IMR-90 (cell line): ENCODE measurements at regions not wholly inside any gene's neighbourhood (a gene's known extent, or its start where the extent isn't known, plus 50 kb on each side); places are given as distances from the start of the nearest gene placed in this dataset.

ENCODE experiments used
- ATAC-seq: fragments of 200-7000 bp; cut with Tn5 transposase; 2 replicates; pipeline ENCODE4 v1.9.1; 2020; ENCODE audit warnings: low read depth, mild to moderate bottlenecking, moderate library complexity
- BruUV-seq: library from RNA; stranded (reverse); fragments of 400-500 nt; replicated peaks from 2 replicates; lab custom pipeline; 2021; lab: Mats Ljungman, UMichigan
- CTCF ChIA-PET: fragments of 300-600 bp; formaldehyde crosslinking; extraction: SDS; loops from one replicate; lab custom pipeline; 2021; ENCODE audit warnings: antibody characterized with exemption; lab: Yijun Ruan, JAX
- POLR2A ChIA-PET: fragments of 300-600 bp; sonication (Branson Sonifier 250); formaldehyde crosslinking; loops from one replicate; lab custom pipeline; 2022; ENCODE audit warnings: antibody characterized with exemption; ENCODE audit not compliant: unreplicated experiment; lab: Charles Lee
- DNase-seq: peaks from one replicate; pipeline ENCODE4 v3.0.0; 2013
- H2AFZ ChIP-seq: replicated peaks from 2 replicates; pipeline ENCODE3; 2013; ENCODE audit warnings: low read length, mild to moderate bottlenecking; ENCODE audit not compliant: poor library complexity
- H2AK5ac ChIP-seq: 2 replicates; pipeline ENCODE4 v1.6.1; 2013; ENCODE audit warnings: low read depth, low read length, inconsistent platforms
- H2AK9ac ChIP-seq: replicated peaks from 2 replicates; pipeline ENCODE3; 2013; ENCODE audit warnings: mild to moderate bottlenecking, low read depth, low read length, moderate library complexity; ENCODE audit not compliant: poor library complexity
- H2BK120ac ChIP-seq: 2 replicates; pipeline ENCODE4 v1.6.1; 2013; ENCODE audit warnings: low read depth, low read length, inconsistent platforms
- H2BK15ac ChIP-seq: 3 replicates; pipeline ENCODE4 v1.6.1; 2013; ENCODE audit warnings: low read depth, low read length, inconsistent platforms
- H2BK20ac ChIP-seq: 2 replicates; pipeline ENCODE4 v1.6.1; 2013; ENCODE audit warnings: low read depth, mild to moderate bottlenecking, inconsistent platforms, low read length, moderate library complexity
- H2BK5ac ChIP-seq: 2 replicates; pipeline ENCODE4 v1.6.1; 2013; ENCODE audit warnings: mild to moderate bottlenecking, low read depth, low read length, inconsistent platforms; ENCODE audit not compliant: poor library complexity, severe bottlenecking
- H3K14ac ChIP-seq: replicated peaks from 2 replicates; pipeline ENCODE4 v1.6.1; 2013; ENCODE audit warnings: low read depth, low read length, inconsistent platforms
- H3K18ac ChIP-seq: 2 replicates; pipeline ENCODE4 v1.6.1; 2013; ENCODE audit warnings: low read depth, low read length, control low read depth
- H3K23ac ChIP-seq: 2 replicates; pipeline ENCODE4 v1.6.1; 2013; ENCODE audit warnings: low read depth, low read length, inconsistent platforms
- H3K27ac ChIP-seq: 2 replicates; pipeline ENCODE4 v1.5.1; 2013; ENCODE audit warnings: mild to moderate bottlenecking, control low read depth, low read length; ENCODE audit not compliant: insufficient read depth
- H3K27me3 ChIP-seq: 2 replicates; pipeline ENCODE4 v1.6.1; 2013; ENCODE audit warnings: low read length; ENCODE audit not compliant: control insufficient read depth, insufficient read depth
- H3K36me3 ChIP-seq: 2 replicates; pipeline ENCODE4 v1.6.1; 2013; ENCODE audit warnings: low read length, mixed read lengths; ENCODE audit not compliant: control insufficient read depth, insufficient read depth
- H3K4ac ChIP-seq: 2 replicates; pipeline ENCODE4 v1.6.1; 2013; ENCODE audit warnings: low read depth, low read length, inconsistent platforms
- H3K4me1 ChIP-seq: 2 replicates; pipeline ENCODE4 v1.6.1; 2013; ENCODE audit warnings: low read length, mixed read lengths; ENCODE audit not compliant: control insufficient read depth, insufficient read depth
- H3K4me2 ChIP-seq: 2 replicates; pipeline ENCODE4 v1.6.1; 2013; ENCODE audit warnings: low read depth, mild to moderate bottlenecking, control low read depth, low read length, moderate library complexity
- H3K4me3 ChIP-seq: 2 replicates; pipeline ENCODE4 v1.5.1; 2013; ENCODE audit warnings: low read depth, mild to moderate bottlenecking, control low read depth, low read length, moderate library complexity; ENCODE audit not compliant: insufficient read depth
- H3K56ac ChIP-seq: 2 replicates; pipeline ENCODE4 v1.6.1; 2013; ENCODE audit warnings: low read length, inconsistent platforms; ENCODE audit not compliant: insufficient read depth; ENCODE audit errors: extremely low read depth
- H3K79me1 ChIP-seq, 2 experiments: 2 replicates each; pipeline ENCODE4 v1.6.1; 2013; ENCODE audit warnings: low read length in 2 of 2, inconsistent platforms in 1 of 2, low read depth in 1 of 2
- H3K9ac ChIP-seq: 2 replicates; pipeline ENCODE4 v1.6.1; 2013; ENCODE audit warnings: low read depth, low read length, control low read depth
- H3K9me1 ChIP-seq: 2 replicates; pipeline ENCODE4 v1.6.1; 2013; ENCODE audit warnings: low read length, inconsistent platforms; ENCODE audit not compliant: insufficient read depth
- H3K9me3 ChIP-seq: 2 replicates; pipeline ENCODE4 v1.6.1; 2013; ENCODE audit warnings: low read length; ENCODE audit not compliant: control insufficient read depth, insufficient read depth
- H4K20me1 ChIP-seq: 2 replicates; pipeline ENCODE4 v1.6.1; 2013; ENCODE audit warnings: low read length, inconsistent platforms; ENCODE audit not compliant: insufficient read depth
- H4K5ac ChIP-seq: 2 replicates; pipeline ENCODE4 v1.6.1; 2013; ENCODE audit warnings: mild to moderate bottlenecking, low read depth, low read length, control low read depth
- H4K8ac ChIP-seq, 2 experiments: 2 replicates each; pipeline ENCODE4 v1.6.1; 2013; ENCODE audit warnings: low read depth in 2 of 2, low read length in 2 of 2, control low read depth in 1 of 2, inconsistent platforms in 1 of 2
- H4K91ac ChIP-seq: 2 replicates; pipeline ENCODE4 v1.6.1; 2013; ENCODE audit warnings: low read depth, low read length, inconsistent platforms; ENCODE audit not compliant: insufficient read depth
- BHLHE40 ChIP-seq: fragments of 150-350 bp; IDR thresholded peaks from 2 replicates; pipeline ENCODE4 v1.6.1; 2016; ENCODE audit warnings: mild to moderate bottlenecking, low read depth, low read length
- CEBPB ChIP-seq: IDR thresholded peaks from 2 replicates; pipeline ENCODE4 v1.6.1; 2012; ENCODE audit warnings: low read depth, low read length, improper control_type of control experiment
- CHD1 ChIP-seq: IDR thresholded peaks from 2 replicates; pipeline ENCODE4 v1.6.1; 2012; ENCODE audit warnings: low read depth, low read length, improper control_type of control experiment
- ELK1 ChIP-seq: fragments of 150-350 bp; IDR thresholded peaks from 2 replicates; pipeline ENCODE4 v1.6.1; 2016; ENCODE audit warnings: low read depth, mild to moderate bottlenecking, low read length, moderate library complexity, borderline replicate concordance
- FOS ChIP-seq: fragments of 150-350 bp; IDR thresholded peaks from 2 replicates; pipeline ENCODE4 v1.6.1; 2016; ENCODE audit warnings: low read depth, low read length
- MAFK ChIP-seq: IDR thresholded peaks from 2 replicates; pipeline ENCODE4 v1.6.1; 2012; ENCODE audit warnings: low read depth, low read length, improper control_type of control experiment
- MAZ ChIP-seq: IDR thresholded peaks from 2 replicates; pipeline ENCODE4 v1.6.1; 2012; ENCODE audit warnings: low read depth, mild to moderate bottlenecking, low read length, improper control_type of control experiment, moderate library complexity, borderline replicate concordance
- MXI1 ChIP-seq: IDR thresholded peaks from 2 replicates; pipeline ENCODE4 v1.6.1; 2012; ENCODE audit warnings: low read depth, mild to moderate bottlenecking, low read length, moderate library complexity, borderline replicate concordance
- NFE2L2 ChIP-seq: fragments of 150-350 bp; IDR thresholded peaks from 2 replicates; pipeline ENCODE4 v1.6.1; 2016; ENCODE audit warnings: low read depth, mild to moderate bottlenecking, low read length
- POLR2A ChIP-seq: IDR thresholded peaks from 2 replicates; pipeline ENCODE4 v1.6.1; 2012; ENCODE audit warnings: mild to moderate bottlenecking, low read depth, low read length
- RAD21 ChIP-seq: IDR thresholded peaks from 2 replicates; pipeline ENCODE4 v1.6.1; 2012; ENCODE audit warnings: low read length, improper control_type of control experiment
- RCOR1 ChIP-seq: IDR thresholded peaks from 2 replicates; pipeline ENCODE4 v1.6.1; 2012; ENCODE audit warnings: mild to moderate bottlenecking, low read length, improper control_type of control experiment; ENCODE audit not compliant: insufficient replicate concordance
- RFX5 ChIP-seq: IDR thresholded peaks from 2 replicates; pipeline ENCODE4 v1.8.0; 2012; ENCODE audit warnings: low read depth, mild to moderate bottlenecking, low read length, moderate library complexity
- SMC3 ChIP-seq: fragments of 150-350 bp; IDR thresholded peaks from 2 replicates; pipeline ENCODE4 v1.6.1; 2016; ENCODE audit warnings: low read depth, mild to moderate bottlenecking, antibody characterized with exemption, low read length, moderate library complexity
- USF2 ChIP-seq: fragments of 150-350 bp; IDR thresholded peaks from 2 replicates; pipeline ENCODE4 v1.6.1; 2017; ENCODE audit warnings: mild to moderate bottlenecking, antibody characterized with exemption, low read length, low read depth
- WGBS, 2 experiments: methylation state at CpG; one replicate each; pipeline versions ENCODE4 v1.1.5 to v1.1.7; 2013; ENCODE audit warnings: missing lambda C conversion rate in 2 of 2; ENCODE audit not compliant: insufficient read length in 1 of 2; ENCODE audit errors: extremely low coverage in 2 of 2; 5-methylcytosine and 5-hydroxymethylcytosine counted together
- dilution Hi-C: fragments of 300-500 bp; cut with HindIII; formaldehyde crosslinking; loops from one replicate; pipeline ENCODE4 v1.14.3; 2018; ENCODE audit warnings: low sequenced_read_pairs; ENCODE audit not compliant: unreplicated experiment
- in situ Hi-C: fragments of 300-500 bp; cut with MboI; formaldehyde crosslinking; loops from 3 replicates; pipeline ENCODE4 v1.14.3; 2019; ENCODE audit warnings: low sequenced_read_pairs, inconsistent platforms, mixed read lengths
- intact Hi-C: fragments of 100-400 bp; cut with micrococcal nuclease; formaldehyde crosslinking; loops from 2 replicates; pipeline ENCODE4 v1.10.0; 2022
- TF ChIP-seq, protein P1 (sequence below): conservative IDR thresholded peaks from 2 replicates; pipeline ENCODE4 v1.5.1; 2012; ENCODE audit warnings: mild to moderate bottlenecking, low read depth, low read length, improper control_type of control experiment

DNA sequence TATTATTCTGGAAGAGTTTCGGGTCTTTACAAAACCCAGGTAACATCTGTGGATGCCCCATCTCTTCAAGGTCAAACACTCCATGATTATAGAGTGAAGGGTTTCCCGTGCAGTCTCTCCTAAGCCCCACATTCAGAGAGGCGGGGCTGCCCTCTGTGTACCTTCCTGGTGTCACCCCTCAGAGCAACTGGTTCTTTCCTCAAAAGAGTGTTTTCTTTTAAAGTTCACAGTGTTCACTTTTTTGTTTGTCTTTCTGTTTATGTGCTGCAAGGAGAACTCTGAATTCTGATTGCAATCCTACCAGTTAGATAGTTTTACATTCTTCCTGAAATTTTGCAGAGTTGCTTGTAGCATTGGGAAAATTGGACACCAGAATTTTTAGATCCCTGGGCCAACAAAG, 190.2 kb downstream of the ADAMTS15 start:
- Histone ChIP-seq H2BK5ac (no peak overlapping the region), H4K91ac (no peak overlapping the region), H3K79me1 (no peaks in the 10 kb centered on the region), H3K9me3 (no peaks in the 10 kb centered on the region), H3K4me2 (no peak overlapping the region), H2AK5ac (no peak overlapping the region), H2AK9ac (no peak overlapping the region), H2BK20ac (no peak overlapping the region), H2AFZ (no peak overlapping the region), H3K36me3 (no peaks in the 10 kb centered on the region), H3K56ac (no peak overlapping the region), H3K23ac (no peak overlapping the region), H3K4ac (no peak overlapping the region), H3K27me3 (no peaks in the 10 kb centered on the region), H3K18ac (no peak overlapping the region; the same call in 1 of the 2 replicates), H3K4me3 (no peak overlapping the region), H4K8ac (no peak overlapping the region), H3K9me1 (peaks cover 26% of the 10 kb centered on the region), H2BK15ac (no peak overlapping the region), H4K20me1 (no peaks in the 10 kb centered on the region), H4K5ac (no peak overlapping the region; the same call in 1 of the 2 replicates), H3K9ac (no peak overlapping the region), H3K14ac (no peak overlapping the region), H3K27ac (no peak overlapping the region), H2BK120ac (no peak overlapping the region), H3K4me1 (peaks cover 28% of the 10 kb centered on the region)
- in situ Hi-C loops (no loop called here), intact Hi-C loops (loop anchor here (5.0 kb wide), 2 partner anchors 161 to 189 kb away; no protein-coding TSS in a partner anchor), dilution Hi-C loops (no loop called here)
- DNase-seq (no peak), ATAC-seq (no peak)
- no CpG with 5 or more reads among the region's 3 CpGs for whole genome bisulfite sequencing, 2 experiments
- ChIA-PET POLR2A (no interaction called here), CTCF (no interaction called here)
- no peak for TF ChIP-seq FOS
- no peak for TF ChIP-seq CHD1
- no peak for TF ChIP-seq MXI1
- no peak for TF ChIP-seq BHLHE40
- TF ChIP-seq POLR2A, result no peak
- no peak for TF ChIP-seq USF2
- no peak for TF ChIP-seq RCOR1
- TF ChIP-seq, protein P1, sequence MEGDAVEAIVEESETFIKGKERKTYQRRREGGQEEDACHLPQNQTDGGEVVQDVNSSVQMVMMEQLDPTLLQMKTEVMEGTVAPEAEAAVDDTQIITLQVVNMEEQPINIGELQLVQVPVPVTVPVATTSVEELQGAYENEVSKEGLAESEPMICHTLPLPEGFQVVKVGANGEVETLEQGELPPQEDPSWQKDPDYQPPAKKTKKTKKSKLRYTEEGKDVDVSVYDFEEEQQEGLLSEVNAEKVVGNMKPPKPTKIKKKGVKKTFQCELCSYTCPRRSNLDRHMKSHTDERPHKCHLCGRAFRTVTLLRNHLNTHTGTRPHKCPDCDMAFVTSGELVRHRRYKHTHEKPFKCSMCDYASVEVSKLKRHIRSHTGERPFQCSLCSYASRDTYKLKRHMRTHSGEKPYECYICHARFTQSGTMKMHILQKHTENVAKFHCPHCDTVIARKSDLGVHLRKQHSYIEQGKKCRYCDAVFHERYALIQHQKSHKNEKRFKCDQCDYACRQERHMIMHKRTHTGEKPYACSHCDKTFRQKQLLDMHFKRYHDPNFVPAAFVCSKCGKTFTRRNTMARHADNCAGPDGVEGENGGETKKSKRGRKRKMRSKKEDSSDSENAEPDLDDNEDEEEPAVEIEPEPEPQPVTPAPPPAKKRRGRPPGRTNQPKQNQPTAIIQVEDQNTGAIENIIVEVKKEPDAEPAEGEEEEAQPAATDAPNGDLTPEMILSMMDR, result no peak
- TF ChIP-seq ELK1, result no peak
- TF ChIP-seq NFE2L2, result no peak
- TF ChIP-seq RAD21, result no peak
- TF ChIP-seq MAFK, result no peak
- no peak for TF ChIP-seq SMC3
- no peak for TF ChIP-seq CEBPB
- no peak for TF ChIP-seq MAZ
- no peak for TF ChIP-seq RFX5
- no TSS peak for BruUV-seq
